ENCODE measurements at regions not wholly inside any gene's neighbourhood (a gene's known extent, or its start where the extent isn't known, plus 50 kb on each side); places are given as distances from the start of the nearest gene placed in this dataset.

DNA sequence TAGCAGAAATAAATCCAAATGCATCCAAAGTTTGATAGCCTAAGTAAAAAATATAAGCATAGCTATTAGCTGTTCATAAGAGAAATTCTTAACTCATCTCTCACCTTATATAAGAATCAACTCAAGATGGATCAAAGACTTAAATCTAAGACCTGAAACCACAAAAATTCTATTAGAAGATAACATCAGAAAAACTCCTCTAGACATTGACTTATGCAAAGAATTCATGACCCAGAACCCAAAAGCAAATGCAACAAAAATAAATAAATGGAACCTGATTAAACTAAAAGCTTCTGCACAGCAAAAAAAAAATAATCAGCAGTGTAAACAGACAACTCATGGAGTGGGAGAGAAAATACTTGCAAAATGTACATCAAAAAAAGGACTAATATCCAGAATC lies 184.3 kb downstream of the TFAP2A start:
- DNase-seq (ENCODE audit: low spot score), result no peak

DNA sequence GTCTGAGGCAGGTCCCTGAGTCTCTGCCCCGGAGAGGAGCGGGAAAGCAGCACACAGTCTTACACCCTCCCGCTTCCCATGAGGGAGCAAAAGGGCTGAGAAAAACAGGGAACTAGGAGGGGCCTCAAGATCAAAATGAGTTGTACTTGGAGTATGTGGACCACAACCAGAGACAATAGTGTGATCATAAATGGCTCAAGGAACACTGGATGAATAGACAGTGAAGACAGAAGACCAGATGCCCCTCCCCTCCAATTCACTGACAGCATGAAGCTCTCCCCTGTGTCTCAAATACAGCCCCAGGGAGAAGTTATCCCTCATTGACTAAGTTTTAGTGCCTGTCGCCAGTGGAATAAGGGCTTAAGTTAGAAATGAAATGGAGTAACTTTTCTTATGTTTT lies 191.0 kb downstream of the TFAP2A start:
- H3K27ac ChIP-seq (ENCODE audit: low read depth in 1 of 2, low read length in 2 of 2), result no peak overlapping the region
- H3K36me3 ChIP-seq (ENCODE audit: control insufficient read depth in 4 of 4, insufficient read depth in 3 of 4, low read depth in 1 of 4, low read length in 3 of 4), result no peaks in the 10 kb centered on the region
- TF ChIP-seq FOXA2 (IDR thresholded peaks at IDR 0.05), result no peak
- TF ChIP-seq GABPA (IDR thresholded peaks at IDR 0.05 in 1 of 2, conservative IDR thresholded peaks at IDR 0.05 in 1 of 2), result no peak
- TF ChIP-seq, protein P1, sequence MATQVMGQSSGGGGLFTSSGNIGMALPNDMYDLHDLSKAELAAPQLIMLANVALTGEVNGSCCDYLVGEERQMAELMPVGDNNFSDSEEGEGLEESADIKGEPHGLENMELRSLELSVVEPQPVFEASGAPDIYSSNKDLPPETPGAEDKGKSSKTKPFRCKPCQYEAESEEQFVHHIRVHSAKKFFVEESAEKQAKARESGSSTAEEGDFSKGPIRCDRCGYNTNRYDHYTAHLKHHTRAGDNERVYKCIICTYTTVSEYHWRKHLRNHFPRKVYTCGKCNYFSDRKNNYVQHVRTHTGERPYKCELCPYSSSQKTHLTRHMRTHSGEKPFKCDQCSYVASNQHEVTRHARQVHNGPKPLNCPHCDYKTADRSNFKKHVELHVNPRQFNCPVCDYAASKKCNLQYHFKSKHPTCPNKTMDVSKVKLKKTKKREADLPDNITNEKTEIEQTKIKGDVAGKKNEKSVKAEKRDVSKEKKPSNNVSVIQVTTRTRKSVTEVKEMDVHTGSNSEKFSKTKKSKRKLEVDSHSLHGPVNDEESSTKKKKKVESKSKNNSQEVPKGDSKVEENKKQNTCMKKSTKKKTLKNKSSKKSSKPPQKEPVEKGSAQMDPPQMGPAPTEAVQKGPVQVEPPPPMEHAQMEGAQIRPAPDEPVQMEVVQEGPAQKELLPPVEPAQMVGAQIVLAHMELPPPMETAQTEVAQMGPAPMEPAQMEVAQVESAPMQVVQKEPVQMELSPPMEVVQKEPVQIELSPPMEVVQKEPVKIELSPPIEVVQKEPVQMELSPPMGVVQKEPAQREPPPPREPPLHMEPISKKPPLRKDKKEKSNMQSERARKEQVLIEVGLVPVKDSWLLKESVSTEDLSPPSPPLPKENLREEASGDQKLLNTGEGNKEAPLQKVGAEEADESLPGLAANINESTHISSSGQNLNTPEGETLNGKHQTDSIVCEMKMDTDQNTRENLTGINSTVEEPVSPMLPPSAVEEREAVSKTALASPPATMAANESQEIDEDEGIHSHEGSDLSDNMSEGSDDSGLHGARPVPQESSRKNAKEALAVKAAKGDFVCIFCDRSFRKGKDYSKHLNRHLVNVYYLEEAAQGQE (IDR thresholded peaks at IDR 0.05), result no peak
- TF ChIP-seq YY1 (IDR thresholded peaks at IDR 0.05), result no peak
- TF ChIP-seq TAF1 (conservative IDR thresholded peaks at IDR 0.05), result no peak
- TF ChIP-seq EGR1 (IDR thresholded peaks at IDR 0.05; ENCODE audit: low read depth in 2 of 2), result no peak
- no peak for TF ChIP-seq SP1 (IDR thresholded peaks at IDR 0.05)
- TF ChIP-seq NR2F2 (IDR thresholded peaks at IDR 0.05), result no peak
- no peak for TF ChIP-seq HNF4A (conservative IDR thresholded peaks at IDR 0.05)
- H3K4me3 ChIP-seq (ENCODE audit: low read depth in 1 of 3, low read length in 3 of 3), result no peak overlapping the region
- DNase-seq (ENCODE audit: low spot score), result no peak
- no peaks in the 10 kb centered on the region for H3K4me1 ChIP-seq (ENCODE audit: control insufficient read depth in 4 of 4, insufficient read depth in 4 of 4, low read length in 3 of 4)
- WGBS, result 84% methylated on average over 4 of the region's 4 CpGs
- no peaks in the 10 kb centered on the region for H3K9me3 ChIP-seq (ENCODE audit: control insufficient read depth in 4 of 4, low read length in 3 of 4)
- no peak overlapping the region for H3K9ac ChIP-seq (ENCODE audit: low read depth in 1 of 2, low read length in 2 of 2)
- peaks cover 0 to 5% (median 0%) of the 10 kb centered on the region in 4 donors for H3K27me3 ChIP-seq (ENCODE audit: control insufficient read depth in 4 of 4, insufficient read depth in 4 of 4, low read length in 3 of 4)

More for the DNA sequence above, 184.3 kb downstream of the TFAP2A start:
- TF ChIP-seq RXRA (IDR thresholded peaks at IDR 0.05) (no peak), ATF3 (IDR thresholded peaks at IDR 0.05) (no peak), FOXA1 (IDR thresholded peaks at IDR 0.05) (no peak), NR2F2 (IDR thresholded peaks at IDR 0.05) (no peak), EGR1 (IDR thresholded peaks at IDR 0.05; ENCODE audit: low read depth in 2 of 2) (no peak), RAD21 (IDR thresholded peaks at IDR 0.05) (no peak)
- no peak overlapping the region for H3K27ac ChIP-seq (ENCODE audit: low read depth in 1 of 2, low read length in 2 of 2)
- H3K4me1 ChIP-seq (ENCODE audit: control insufficient read depth in 4 of 4, insufficient read depth in 4 of 4, low read length in 3 of 4), result no peaks in the 10 kb centered on the region
- no peaks in the 10 kb centered on the region for H3K9me3 ChIP-seq (ENCODE audit: control insufficient read depth in 4 of 4, low read length in 3 of 4)
- H3K9ac ChIP-seq (ENCODE audit: low read depth in 1 of 2, low read length in 2 of 2), result no peak overlapping the region
- H3K36me3 ChIP-seq (ENCODE audit: control insufficient read depth in 4 of 4, insufficient read depth in 3 of 4, low read depth in 1 of 4, low read length in 3 of 4), result no peaks in the 10 kb centered on the region
- H3K27me3 ChIP-seq (ENCODE audit: control insufficient read depth in 4 of 4, insufficient read depth in 4 of 4, low read length in 3 of 4), result no peaks in the 10 kb centered on the region
- H3K4me3 ChIP-seq (ENCODE audit: low read depth in 1 of 3, low read length in 3 of 3), result no peak overlapping the region

DNA sequence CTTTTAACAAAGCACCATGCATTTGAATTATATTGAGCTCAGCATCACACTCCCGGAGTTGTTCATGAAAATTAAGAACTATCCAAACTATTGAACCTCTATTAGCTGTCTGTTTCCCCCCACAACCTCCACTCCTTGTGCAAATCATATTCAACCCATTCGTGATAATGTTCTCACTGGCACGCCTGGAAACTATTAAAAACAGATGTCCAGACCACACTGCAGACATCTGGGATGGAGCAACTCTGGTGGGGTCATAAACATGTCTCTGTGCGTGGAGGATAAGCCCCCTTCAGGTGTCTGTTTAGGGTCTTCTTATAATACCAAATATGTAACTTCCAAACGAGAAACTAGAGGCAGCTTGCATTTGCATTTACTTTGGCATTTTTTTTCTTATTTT lies 193.7 kb downstream of the TFAP2A start:
- 71% methylated on average over 5 of the region's 5 CpGs for WGBS
- H3K9ac ChIP-seq (ENCODE audit: low read depth in 1 of 2, low read length in 2 of 2), result no peak overlapping the region
- H3K9me3 ChIP-seq (ENCODE audit: control insufficient read depth in 4 of 4, low read length in 3 of 4), result no peaks in the 10 kb centered on the region
- no peak overlapping the region for H3K27ac ChIP-seq (ENCODE audit: low read depth in 1 of 2, low read length in 2 of 2)
- H3K36me3 ChIP-seq (ENCODE audit: control insufficient read depth in 4 of 4, insufficient read depth in 3 of 4, low read depth in 1 of 4, low read length in 3 of 4), result no peaks in the 10 kb centered on the region
- DNase-seq (ENCODE audit: low spot score), result no peak
- no peaks in the 10 kb centered on the region for H3K4me1 ChIP-seq (ENCODE audit: control insufficient read depth in 4 of 4, insufficient read depth in 4 of 4, low read length in 3 of 4)
- TF ChIP-seq GABPA (IDR thresholded peaks at IDR 0.05 in 1 of 2, conservative IDR thresholded peaks at IDR 0.05 in 1 of 2) (no peak), FOXA1 (IDR thresholded peaks at IDR 0.05) (no peak), ATF3 (IDR thresholded peaks at IDR 0.05) (no peak), FOXA2 (IDR thresholded peaks at IDR 0.05) (no peak)
- no peak overlapping the region for H3K4me3 ChIP-seq (ENCODE audit: low read depth in 1 of 3, low read length in 3 of 3)
- H3K27me3 ChIP-seq (ENCODE audit: control insufficient read depth in 4 of 4, insufficient read depth in 4 of 4, low read length in 3 of 4), result peaks cover 0 to 5% (median 0%) of the 10 kb centered on the region in 4 donors

All from liver (tissue), 7 donors.